H1 (cell line): ENCODE measurements at regions not wholly inside any gene's neighbourhood (a gene's known extent, or its start where the extent isn't known, plus 50 kb on each side); places are given as distances from the start of the nearest gene placed in this dataset.

Experiments used
- CTCF ChIA-PET: fragments of 300-600 bp; sonication (Branson Sonifier 250); formaldehyde crosslinking; loops from one replicate; lab custom pipeline; 2021; ENCODE audit not compliant: partially characterized antibody; lab: Charles Lee
- POLR2A ChIA-PET: fragments of 300-600 bp; sonication (Branson Sonifier 250); formaldehyde crosslinking; loops from one replicate; lab custom pipeline; 2021; ENCODE audit warnings: inconsistent platforms; ENCODE audit not compliant: partially characterized antibody; lab: Charles Lee
- DNase-seq, 2 experiments: peaks; one replicate each; pipeline versions ENCODE4 v3.0.0 to v3.0.0-alpha.2; 2010 to 2022; ENCODE audit warnings: low spot score in 2 of 2, low read depth in 1 of 2, mixed read lengths in 1 of 2
- FAIRE-seq: peaks from 2 replicates; lab custom pipeline; 2011; peaks lifted over from hg19 to GRCh38; lab: Jason Lieb, UNC
- H2AFZ ChIP-seq: 2 replicates; pipeline ENCODE4 v1.8.1; 2012; ENCODE audit warnings: low read length, inconsistent platforms
- H2AK5ac ChIP-seq: 2 replicates; pipeline ENCODE4 v1.6.1; 2013; ENCODE audit warnings: low read depth, low read length
- H2BK120ac ChIP-seq: replicated peaks from 2 replicates; pipeline ENCODE3; 2013; ENCODE audit warnings: low read depth, low read length, inconsistent platforms
- H2BK12ac ChIP-seq: 2 replicates; pipeline ENCODE4 v1.6.1; 2013; ENCODE audit warnings: low read depth, low read length
- H2BK15ac ChIP-seq: 2 replicates; pipeline ENCODE4 v1.6.1; 2013; ENCODE audit warnings: low read length
- H2BK20ac ChIP-seq: 2 replicates; pipeline ENCODE4 v1.6.1; 2013; ENCODE audit warnings: low read length
- H2BK5ac ChIP-seq: 2 replicates; pipeline ENCODE4 v1.6.1; 2013; ENCODE audit warnings: low read depth, low read length
- H3K14ac ChIP-seq: 2 replicates; pipeline ENCODE4 v1.6.1; 2013; ENCODE audit warnings: inconsistent platforms; ENCODE audit not compliant: insufficient read length
- H3K18ac ChIP-seq: 2 replicates; pipeline ENCODE4 v1.6.1; 2013; ENCODE audit warnings: low read length; ENCODE audit errors: extremely low read depth
- H3K23ac ChIP-seq: 2 replicates; pipeline ENCODE4 v1.6.1; 2013; ENCODE audit warnings: inconsistent platforms; ENCODE audit not compliant: insufficient read length
- H3K23me2 ChIP-seq: 2 replicates; pipeline ENCODE4 v1.6.1; 2013; ENCODE audit warnings: low read depth, low read length
- H3K27ac ChIP-seq: 2 replicates; pipeline ENCODE4 v1.6.1; 2011; ENCODE audit warnings: low read depth, low read length, inconsistent platforms
- H3K27me3 ChIP-seq, 4 experiments: replicated peaks in 1 of 4; 1 replicate in 1 of 4; 2 replicates in 3 of 4; pipeline versions ENCODE4 v1.6.1 to v1.8.1; 2011 to 2013; ENCODE audit warnings: low read length in 3 of 4, mild to moderate bottlenecking in 3 of 4, inconsistent platforms in 2 of 4, mixed read lengths in 2 of 4, moderate library complexity in 1 of 4; ENCODE audit not compliant: control insufficient read depth in 3 of 4, insufficient read depth in 3 of 4; ENCODE audit errors: extremely low read depth in 1 of 4
- H3K36me3 ChIP-seq, 4 experiments: 2 replicates each; pipeline versions ENCODE4 v1.6.1 to v1.8.1; 2011 to 2013; ENCODE audit warnings: mild to moderate bottlenecking in 4 of 4, low read length in 3 of 4, moderate library complexity in 2 of 4, control low read depth in 1 of 4, inconsistent platforms in 1 of 4; ENCODE audit not compliant: insufficient read depth in 4 of 4, control insufficient read depth in 2 of 4
- H3K4ac ChIP-seq: replicated peaks from 2 replicates; pipeline ENCODE3; 2013; ENCODE audit warnings: low read length, low read depth, mixed read lengths, inconsistent platforms; ENCODE audit not compliant: insufficient read length
- H3K4me1 ChIP-seq, 4 experiments: replicated peaks in 1 of 4; 1 replicate in 1 of 4; 2 replicates in 3 of 4; pipeline versions ENCODE4 v1.6.1 to v1.8.1; 2011 to 2013; ENCODE audit warnings: low read length in 3 of 4, inconsistent platforms in 2 of 4, mixed read lengths in 1 of 4; ENCODE audit not compliant: insufficient read depth in 4 of 4, control insufficient read depth in 3 of 4
- H3K4me2 ChIP-seq, 2 experiments: 2 replicates each; pipeline versions ENCODE4 v1.6.1 to v1.8.1; 2011 to 2013; ENCODE audit warnings: low read depth in 2 of 2, low read length in 2 of 2, control low read depth in 1 of 2, inconsistent platforms in 1 of 2, mild to moderate bottlenecking in 1 of 2; ENCODE audit not compliant: insufficient read depth in 1 of 2
- H3K4me3 ChIP-seq, 4 experiments: fragments of 200-600, 300-600 bp in 1 of 4; sonication (generic), shearing (Covaris generic), sonication (Bioruptor Twin) in 1 of 4; 2 replicates each; pipeline versions ENCODE4 v1.5.1 to v1.8.1; 2011 to 2016; ENCODE audit warnings: low read length in 4 of 4, low read depth in 3 of 4, control low read depth in 2 of 4, inconsistent platforms in 2 of 4, mild to moderate bottlenecking in 2 of 4, mixed read lengths in 1 of 4, moderate library complexity in 1 of 4; ENCODE audit not compliant: insufficient read depth in 2 of 4; ENCODE audit errors: extremely low read depth in 1 of 4
- H3K56ac ChIP-seq: replicated peaks from 2 replicates; pipeline ENCODE3; 2013; ENCODE audit warnings: low read depth, mild to moderate bottlenecking, mixed read lengths, low read length, inconsistent platforms; ENCODE audit not compliant: insufficient read length
- H3K79me1 ChIP-seq: 2 replicates; pipeline ENCODE4 v1.6.1; 2013; ENCODE audit warnings: low read depth, low read length, control low read depth
- H3K79me2 ChIP-seq, 2 experiments: 2 replicates each; pipeline versions ENCODE4 v1.6.1 to v1.8.1; 2012 to 2013; ENCODE audit warnings: low read length in 2 of 2, mild to moderate bottlenecking in 2 of 2, inconsistent platforms in 1 of 2; ENCODE audit not compliant: insufficient read depth in 2 of 2, control insufficient read depth in 1 of 2
- H3K9ac ChIP-seq, 4 experiments: replicated peaks in 1 of 4; 1 replicate in 1 of 4; 2 replicates in 3 of 4; pipeline versions ENCODE4 v1.6.1 to v1.8.1; 2011 to 2013; ENCODE audit warnings: low read depth in 3 of 4, low read length in 3 of 4, control low read depth in 2 of 4, mild to moderate bottlenecking in 2 of 4, moderate library complexity in 2 of 4, inconsistent platforms in 1 of 4; ENCODE audit errors: extremely low read depth in 1 of 4
- H3K9me3 ChIP-seq, 2 experiments: 2 replicates each; pipeline versions ENCODE4 v1.6.1 to v1.8.1; 2012 to 2013; ENCODE audit warnings: mild to moderate bottlenecking in 2 of 2, moderate library complexity in 2 of 2, control low read depth in 1 of 2, inconsistent platforms in 1 of 2, low read depth in 1 of 2, low read length in 1 of 2, mixed read lengths in 1 of 2; ENCODE audit not compliant: insufficient read depth in 2 of 2
- H4K20me1 ChIP-seq, 2 experiments: replicated peaks in 1 of 2; 2 replicates each; pipeline versions ENCODE3 to v1.8.1; 2011 to 2013; ENCODE audit warnings: inconsistent platforms in 2 of 2, low read length in 2 of 2, mild to moderate bottlenecking in 1 of 2; ENCODE audit not compliant: insufficient read depth in 2 of 2, control insufficient read depth in 1 of 2
- H4K5ac ChIP-seq: 2 replicates; pipeline ENCODE4 v1.6.1; 2013; ENCODE audit warnings: low read length, low read depth, mixed read lengths, inconsistent platforms; ENCODE audit not compliant: insufficient read length
- H4K8ac ChIP-seq: 2 replicates; pipeline ENCODE4 v1.8.0; 2013; ENCODE audit warnings: mild to moderate bottlenecking, moderate library complexity, low read length, inconsistent platforms; ENCODE audit not compliant: insufficient read depth; ENCODE audit errors: extremely low read depth
- H4K91ac ChIP-seq: replicated peaks from 2 replicates; pipeline ENCODE3; 2013; ENCODE audit warnings: low read length, mixed read lengths, inconsistent platforms; ENCODE audit not compliant: insufficient read length
- EZH2 ChIP-seq: fragments of 200-600 bp; sonication (generic); IDR thresholded peaks from 2 replicates; pipeline ENCODE4 v1.7.1; 2012; ENCODE audit warnings: low read depth, mild to moderate bottlenecking, moderate library complexity, low read length, inconsistent platforms; ENCODE audit not compliant: severe bottlenecking
- SAP30 ChIP-seq: fragments of 300-600 bp; sonication (generic); IDR thresholded peaks from 2 replicates; pipeline ENCODE4 v1.7.1; 2012; ENCODE audit warnings: low read length, moderate library complexity, mild to moderate bottlenecking, inconsistent platforms; ENCODE audit not compliant: insufficient read depth, insufficient replicate concordance
- SP1 ChIP-seq: IDR thresholded peaks from 2 replicates; pipeline ENCODE4 v1.6.1; 2011; ENCODE audit warnings: low read depth, low read length
- WGBS, 2 experiments: shearing (Covaris generic) in 1 of 2; methylation state at CpG; one replicate each; pipeline versions ENCODE4 v1.1.6 to v1.1.7; 2013 to 2015; ENCODE audit warnings: low lambda C conversion rate in 2 of 2, mixed read lengths in 2 of 2, inconsistent platforms in 1 of 2, low coverage in 1 of 2, missing lambda C conversion rate in 1 of 2; ENCODE audit not compliant: insufficient replicate concordance in 2 of 2, insufficient coverage in 1 of 2, insufficient read length in 1 of 2; ENCODE audit errors: extremely low coverage in 1 of 2, missing lambda C conversion rate in 1 of 2; 5-methylcytosine and 5-hydroxymethylcytosine counted together

GRCh38 chr11:116194156-116194904 lies 578.5 kb downstream of the BUD13 start:
- Histone ChIP-seq H3K27ac (no peak overlapping the region), H3K79me1 (no peaks in the 10 kb centered on the region), H3K9ac (no peak overlapping the region), H3K9me3 (no peaks in the 10 kb centered on the region), H3K14ac (no peak overlapping the region), H3K79me2 (no peaks in the 10 kb centered on the region), H2BK20ac (no peak overlapping the region), H3K4ac (no peak overlapping the region), H4K91ac (no peak overlapping the region), H3K23ac (no peak overlapping the region), H3K27me3 (peaks cover 0 to 10% (median 3%) of the 10 kb centered on the region in 4 experiments; a peak in 4 of 7 replicates), H4K8ac (no peak overlapping the region), H2BK5ac (no peak overlapping the region), H3K56ac (no peak overlapping the region), H4K5ac (no peak overlapping the region), H2BK120ac (no peak overlapping the region), H3K4me1 (peaks cover under 1 to 13% (median 11%) of the 10 kb centered on the region in 4 experiments), H2AK5ac (no peak overlapping the region), H3K36me3 (no peaks in the 10 kb centered on the region), H4K20me1 (peaks cover 2 to 3% of the 10 kb centered on the region in 2 experiments), H3K4me3 (peak overlapping the region; percentile 58 to 78 (median 66); a peak in 7 of 8 replicates), H3K4me2 (peak overlapping the region; percentile 94 to 98), H2BK12ac (no peak overlapping the region), H3K18ac (no peak overlapping the region), H2BK15ac (no peak overlapping the region), H2AFZ (no peak overlapping the region), H3K23me2 (peaks cover 8% of the 10 kb centered on the region)
- WGBS, 2 experiments, result 44% methylated on average over 4 of the region's 5 CpGs; no CpG with 5 or more reads in 1 of the 2 experiments
- peak; percentile 25 for TF ChIP-seq EZH2
- TF ChIP-seq SAP30, result peak; percentile 17
- no peak for TF ChIP-seq SP1
- FAIRE-seq, result no peak
- CTCF ChIA-PET, result interaction anchor here (0.6 to 5.6 kb wide), 9 partner anchors 12 to 51 kb away, joined by 3 to 45 read pairs (median 4); no protein-coding TSS in a partner anchor
- POLR2A ChIA-PET, result interaction anchor here (0.6 to 1.4 kb wide), 4 partner anchors 12 to 79 kb away, joined by 3 to 4 read pairs (median 3); no protein-coding TSS in a partner anchor
- no peak for DNase-seq
